GM12873 (cell line): ENCODE measurements at regions not wholly inside any gene's neighbourhood (a gene's known extent, or its start where the extent isn't known, plus 50 kb on each side); places are given as distances from the start of the nearest gene placed in this dataset.

ENCODE experiments used
- TF ChIP-seq, protein P1 (sequence below): IDR thresholded peaks from 2 replicates; pipeline ENCODE4 v1.5.1; 2012; ENCODE audit warnings: low read depth, mild to moderate bottlenecking, moderate library complexity, low read length, control low read depth; ENCODE audit not compliant: insufficient read depth; ENCODE audit errors: missing control alignments

DNA sequence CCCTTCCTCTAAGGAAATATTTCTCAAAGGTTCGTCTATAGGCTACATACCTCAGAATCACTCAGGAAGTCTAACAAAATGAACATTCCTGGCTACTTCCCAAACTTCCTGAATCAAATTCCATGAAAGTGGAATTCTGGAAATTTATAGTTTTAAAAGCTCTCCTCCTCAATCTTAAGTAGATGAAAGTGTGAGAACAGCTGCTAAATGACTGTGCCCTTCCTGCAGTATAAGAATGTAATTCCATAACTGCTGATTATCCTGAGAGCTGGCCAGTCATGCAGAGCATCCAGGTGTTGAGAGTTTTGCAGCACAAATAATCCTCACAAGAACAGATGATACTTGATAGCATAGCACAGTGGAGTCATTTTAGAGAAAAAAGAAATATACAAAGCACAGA, 265.0 kb downstream of the KCNJ3 start:
- TF ChIP-seq, protein P1, sequence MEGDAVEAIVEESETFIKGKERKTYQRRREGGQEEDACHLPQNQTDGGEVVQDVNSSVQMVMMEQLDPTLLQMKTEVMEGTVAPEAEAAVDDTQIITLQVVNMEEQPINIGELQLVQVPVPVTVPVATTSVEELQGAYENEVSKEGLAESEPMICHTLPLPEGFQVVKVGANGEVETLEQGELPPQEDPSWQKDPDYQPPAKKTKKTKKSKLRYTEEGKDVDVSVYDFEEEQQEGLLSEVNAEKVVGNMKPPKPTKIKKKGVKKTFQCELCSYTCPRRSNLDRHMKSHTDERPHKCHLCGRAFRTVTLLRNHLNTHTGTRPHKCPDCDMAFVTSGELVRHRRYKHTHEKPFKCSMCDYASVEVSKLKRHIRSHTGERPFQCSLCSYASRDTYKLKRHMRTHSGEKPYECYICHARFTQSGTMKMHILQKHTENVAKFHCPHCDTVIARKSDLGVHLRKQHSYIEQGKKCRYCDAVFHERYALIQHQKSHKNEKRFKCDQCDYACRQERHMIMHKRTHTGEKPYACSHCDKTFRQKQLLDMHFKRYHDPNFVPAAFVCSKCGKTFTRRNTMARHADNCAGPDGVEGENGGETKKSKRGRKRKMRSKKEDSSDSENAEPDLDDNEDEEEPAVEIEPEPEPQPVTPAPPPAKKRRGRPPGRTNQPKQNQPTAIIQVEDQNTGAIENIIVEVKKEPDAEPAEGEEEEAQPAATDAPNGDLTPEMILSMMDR, result no peak

DNA sequence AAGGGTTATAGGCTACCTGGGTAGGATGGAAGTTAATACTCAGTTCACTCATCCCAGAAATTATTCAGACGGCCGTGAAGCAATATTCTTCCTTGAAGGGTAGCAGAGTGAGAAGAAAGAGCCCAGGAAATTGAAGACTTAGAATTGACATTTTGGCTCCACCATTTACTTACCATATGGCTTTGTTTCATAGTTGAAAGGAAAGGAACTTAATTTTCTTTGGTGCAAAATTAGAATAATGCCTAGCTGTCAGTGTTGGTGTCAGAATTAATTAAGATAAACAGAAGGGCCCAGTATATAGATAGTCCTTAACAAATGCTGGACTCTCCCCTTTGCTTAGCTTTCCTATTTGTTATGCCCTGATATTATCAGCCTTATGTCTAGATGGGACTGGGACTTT, 263.2 kb downstream of the KCNJ3 start:
- TF ChIP-seq, protein P1, result no peak

DNA sequence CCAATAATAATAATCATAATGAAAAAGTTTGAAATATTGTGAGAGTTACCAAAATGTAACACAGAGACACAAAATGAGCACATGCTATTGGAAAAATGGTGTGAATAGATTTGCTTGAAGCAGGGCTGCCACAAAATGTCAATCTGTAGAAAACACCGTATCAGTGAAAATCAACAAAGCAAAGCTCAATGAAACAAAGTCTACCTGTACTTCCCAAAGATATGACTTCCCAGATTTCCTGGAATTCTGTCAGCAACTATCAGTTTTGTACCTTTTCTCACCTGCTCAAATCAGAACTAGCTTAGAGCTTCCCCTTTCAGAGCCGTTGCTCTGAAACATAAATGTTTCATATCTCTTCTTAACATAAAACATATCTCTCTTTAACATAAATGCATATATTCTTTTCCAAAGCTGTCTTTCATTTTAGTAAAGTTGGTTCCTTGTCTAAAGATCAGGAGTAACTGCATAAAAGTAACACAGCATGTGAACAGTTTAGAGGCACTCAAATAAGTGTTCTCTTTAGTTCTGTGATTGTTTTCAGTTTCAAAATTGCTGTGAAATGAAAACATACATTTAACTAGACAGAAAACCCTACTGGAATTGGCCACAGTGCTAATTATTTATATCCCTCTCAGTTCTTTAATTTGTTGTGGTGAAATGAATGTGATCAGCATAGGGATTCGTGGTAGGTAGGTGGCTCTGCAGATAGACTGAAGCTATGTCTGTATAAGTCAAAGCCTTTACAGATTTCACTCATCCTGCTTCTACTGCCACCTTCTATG, 262.5 kb downstream of the KCNJ3 start:
- TF ChIP-seq, protein P1, result no peak

DNA sequence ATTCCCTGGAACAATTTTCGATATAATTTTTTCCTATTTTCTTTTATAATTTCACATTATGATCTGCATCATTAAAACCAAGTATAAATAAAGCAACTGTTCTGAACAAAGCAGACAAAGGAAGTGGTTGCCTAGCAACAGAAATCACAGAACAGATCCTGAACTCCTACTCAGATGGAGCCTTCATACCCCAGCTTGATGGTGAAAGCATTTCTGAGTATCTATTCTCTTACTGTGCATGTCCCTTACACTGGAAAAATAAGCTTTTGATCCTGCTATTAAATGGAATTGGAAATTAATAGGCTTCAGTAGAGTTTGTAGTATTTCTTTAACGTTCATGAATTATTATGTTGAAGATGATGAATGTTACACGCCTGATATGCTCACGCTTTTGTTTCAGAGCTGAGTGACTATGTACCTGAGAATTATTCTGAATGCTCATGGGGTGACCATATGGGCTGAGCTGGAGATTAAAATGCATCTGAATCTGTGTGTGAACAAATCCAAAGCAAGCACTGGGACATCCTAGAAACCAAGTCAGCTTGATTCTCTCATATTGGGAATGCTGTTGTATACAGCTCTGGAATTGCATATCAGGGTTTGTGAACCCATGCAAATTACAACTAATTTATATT, 254.0 kb downstream of the KCNJ3 start:
- TF ChIP-seq, protein P1, result no peak

DNA sequence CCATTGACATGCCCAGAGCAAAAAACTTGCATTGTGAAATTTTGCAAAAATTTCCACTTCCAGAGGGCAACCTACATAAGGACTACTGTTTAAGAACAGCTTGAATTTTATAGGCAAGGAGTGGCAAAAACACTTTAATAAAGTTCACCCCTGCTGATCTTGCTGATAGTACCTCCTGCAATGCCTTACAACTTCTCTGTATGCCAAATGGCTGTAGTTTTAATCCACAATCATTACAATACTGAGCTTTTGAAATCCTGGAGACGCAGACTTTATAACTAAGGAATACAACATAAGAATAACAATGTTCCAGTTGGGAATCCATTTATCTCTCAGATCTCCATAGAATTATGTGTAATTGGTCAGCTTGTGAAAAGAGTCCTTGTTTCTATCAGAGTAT, 247.5 kb downstream of the KCNJ3 start:
- TF ChIP-seq, protein P1, result no peak

DNA sequence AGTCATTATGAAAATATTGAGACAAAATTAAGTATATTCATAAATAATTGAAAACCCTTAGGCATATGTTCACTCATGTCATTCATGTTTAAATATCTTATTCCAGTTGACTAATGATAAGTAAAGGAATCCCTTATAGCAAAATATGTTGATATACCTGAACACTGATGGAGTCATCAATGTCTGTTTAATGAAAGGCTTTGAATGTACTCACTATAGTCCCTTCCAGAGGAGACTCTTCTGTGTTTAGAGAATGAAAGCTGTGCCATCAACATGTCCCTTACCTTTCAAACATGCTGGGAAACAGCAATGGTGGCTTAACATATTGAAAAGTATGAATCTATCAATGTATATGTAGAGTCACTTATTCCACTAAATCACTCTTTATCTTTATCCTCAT, 242.9 kb downstream of the KCNJ3 start:
- TF ChIP-seq, protein P1, result no peak

DNA sequence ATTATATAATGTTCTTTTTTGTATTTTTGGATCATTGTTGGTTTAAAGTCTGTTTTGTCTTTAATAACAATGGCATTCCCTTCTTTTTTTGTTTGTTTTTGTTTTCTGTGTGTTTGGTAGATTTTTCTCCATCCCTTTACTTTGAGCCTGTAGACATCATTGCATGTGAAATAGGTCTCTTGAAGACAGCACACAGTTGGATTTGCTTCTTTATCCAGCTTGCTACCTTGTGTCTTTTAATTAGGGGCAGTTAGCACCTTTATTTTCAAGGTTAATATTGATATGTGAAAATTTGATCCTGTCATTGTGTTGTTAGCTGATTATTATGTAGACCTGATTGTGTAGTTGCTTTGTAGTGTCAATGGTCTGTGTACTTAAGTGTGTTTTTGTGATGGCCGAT, 235.7 kb downstream of the KCNJ3 start:
- TF ChIP-seq, protein P1, result no peak
